Panc1 (cell line): ENCODE measurements at regions not wholly inside any gene's neighbourhood (a gene's known extent, or its start where the extent isn't known, plus 50 kb on each side); places are given as distances from the start of the nearest gene placed in this dataset.

ENCODE experiments used
- ATAC-seq: fragments of 200-7000 bp; cut with Tn5 transposase; 2 replicates; pipeline ENCODE4 v1.9.1; 2020; ENCODE audit warnings: mild to moderate bottlenecking, moderate library complexity
- BruUV-seq: library from RNA; stranded (reverse); fragments of 400-500 nt; replicated peaks from 2 replicates; lab custom pipeline; 2021; lab: Mats Ljungman, UMichigan
- CTCF ChIA-PET: fragments of 300-600 bp; sonication (Branson Sonifier 250); formaldehyde crosslinking; loops from one replicate; lab custom pipeline; 2022; ENCODE audit warnings: antibody characterized with exemption; lab: Charles Lee
- POLR2A ChIA-PET: fragments of 300-600 bp; sonication (Branson Sonifier 250); formaldehyde crosslinking; loops from one replicate; lab custom pipeline; 2022; ENCODE audit warnings: antibody characterized with exemption; lab: Charles Lee
- DNase-seq: peaks from one replicate; pipeline ENCODE4 v3.0.0-alpha.2; 2010; ENCODE audit warnings: low read depth, low spot score
- H3K27ac ChIP-seq: 2 replicates; pipeline ENCODE4 v1.5.1; 2011; ENCODE audit warnings: mild to moderate bottlenecking, low read length, inconsistent platforms
- H3K27me3 ChIP-seq: fragments of 200-500 bp; sonication (Bioruptor generic); 2 replicates; pipeline ENCODE4 v1.6.0; 2014; ENCODE audit warnings: low read length, inconsistent platforms; ENCODE audit not compliant: control insufficient read depth, insufficient read depth
- H3K36me3 ChIP-seq: fragments of 200-500 bp; sonication (Bioruptor generic); 2 replicates; pipeline ENCODE4 v1.5.1; 2014; ENCODE audit warnings: inconsistent platforms, mild to moderate bottlenecking, low read length, moderate library complexity; ENCODE audit not compliant: control insufficient read depth, insufficient read depth
- H3K4me1 ChIP-seq: 2 replicates; pipeline ENCODE4 v1.5.1; 2011; ENCODE audit warnings: inconsistent platforms, mild to moderate bottlenecking, low read length, moderate library complexity; ENCODE audit not compliant: control insufficient read depth, insufficient read depth
- H3K4me3 ChIP-seq, 2 experiments: 2 replicates each; pipeline ENCODE4 v1.5.1; 2011 to 2012; ENCODE audit warnings: low read depth in 2 of 2, low read length in 2 of 2, mild to moderate bottlenecking in 2 of 2, inconsistent platforms in 1 of 2, moderate library complexity in 1 of 2
- H3K9me3 ChIP-seq: fragments of 200-500 bp; sonication (Bioruptor generic); 2 replicates; pipeline ENCODE4 v1.5.1; 2014; ENCODE audit warnings: low read depth, mild to moderate bottlenecking, inconsistent platforms, low read length, moderate library complexity; ENCODE audit not compliant: control insufficient read depth, insufficient read depth
- POLR2AphosphoS5 ChIP-seq: IDR thresholded peaks from 2 replicates; pipeline ENCODE4 v1.6.1; 2012; ENCODE audit warnings: mild to moderate bottlenecking, low read depth, low read length, moderate library complexity
- SIN3A ChIP-seq: IDR thresholded peaks from 2 replicates; pipeline ENCODE4 v1.6.1; 2012; ENCODE audit warnings: low read depth, mild to moderate bottlenecking, low read length, moderate library complexity, borderline replicate concordance; ENCODE audit not compliant: insufficient read depth
- TCF7L2 ChIP-seq: IDR thresholded peaks from 2 replicates; pipeline ENCODE4 v1.6.1; 2011; ENCODE audit warnings: mild to moderate bottlenecking, low read depth, low read length, inconsistent platforms
- in situ Hi-C: cut with HindIII; loops from 2 replicates; pipeline ENCODE4 v1.10.0; 2016; ENCODE audit warnings: low sequenced_read_pairs, low pct_unique_long_range_greater_than_20kb
- intact Hi-C: fragments of 100-400 bp; cut with micrococcal nuclease; formaldehyde crosslinking; loops from one replicate; pipeline ENCODE4 v1.10.0; 2022; ENCODE audit not compliant: unreplicated experiment
- TF ChIP-seq, protein P1 (sequence below): fragments of 450-650 bp; IDR thresholded peaks from 2 replicates; pipeline ENCODE4 v1.5.1; 2017; ENCODE audit warnings: mild to moderate bottlenecking
- TF ChIP-seq, protein P2 (sequence below), 2 experiments: IDR thresholded peaks; 2 replicates each; pipeline ENCODE4 v1.6.1; 2011 to 2012; ENCODE audit warnings: low read depth in 2 of 2, control low read depth in 1 of 2, low read length in 1 of 2, mild to moderate bottlenecking in 1 of 2, moderate library complexity in 1 of 2; ENCODE audit not compliant: insufficient read depth in 1 of 2

DNA sequence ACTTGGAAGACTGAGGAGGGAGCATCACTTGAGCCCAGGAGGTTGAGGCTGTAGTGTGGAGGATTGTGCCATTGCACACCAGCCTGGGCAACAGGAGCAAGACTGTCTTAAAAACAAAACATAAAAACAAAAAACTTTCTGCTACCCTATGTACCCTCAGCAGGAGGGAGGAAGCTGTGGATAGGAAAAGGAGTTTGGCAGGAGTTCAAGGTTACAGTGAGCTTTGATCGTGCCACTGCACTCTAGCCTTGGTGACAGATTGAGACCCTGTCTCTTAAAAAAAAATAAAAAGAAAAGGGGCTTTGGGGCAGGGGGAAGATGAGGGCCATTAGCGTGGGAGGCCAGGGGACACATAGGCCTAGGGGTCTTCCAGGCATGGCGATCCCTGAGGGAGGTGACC, 135.7 kb downstream of the DHX35 start:
- in situ Hi-C loops (no loop called here), intact Hi-C loops (no loop called here)
- POLR2A ChIA-PET = no interaction called here
- Histone ChIP-seq H3K4me3 (no peak overlapping the region), H3K27me3 (no peaks in the 10 kb centered on the region), H3K27ac (no peak overlapping the region), H3K9me3 (no peaks in the 10 kb centered on the region), H3K36me3 (no peaks in the 10 kb centered on the region), H3K4me1 (no peaks in the 10 kb centered on the region)
- ATAC-seq = no peak
- CTCF ChIA-PET = no interaction called here
- DNase-seq = no peak
- no TSS peak for BruUV-seq
- TF ChIP-seq SIN3A (no peak), POLR2AphosphoS5 (no peak), TCF7L2 (no peak)
- TF ChIP-seq, protein P1, sequence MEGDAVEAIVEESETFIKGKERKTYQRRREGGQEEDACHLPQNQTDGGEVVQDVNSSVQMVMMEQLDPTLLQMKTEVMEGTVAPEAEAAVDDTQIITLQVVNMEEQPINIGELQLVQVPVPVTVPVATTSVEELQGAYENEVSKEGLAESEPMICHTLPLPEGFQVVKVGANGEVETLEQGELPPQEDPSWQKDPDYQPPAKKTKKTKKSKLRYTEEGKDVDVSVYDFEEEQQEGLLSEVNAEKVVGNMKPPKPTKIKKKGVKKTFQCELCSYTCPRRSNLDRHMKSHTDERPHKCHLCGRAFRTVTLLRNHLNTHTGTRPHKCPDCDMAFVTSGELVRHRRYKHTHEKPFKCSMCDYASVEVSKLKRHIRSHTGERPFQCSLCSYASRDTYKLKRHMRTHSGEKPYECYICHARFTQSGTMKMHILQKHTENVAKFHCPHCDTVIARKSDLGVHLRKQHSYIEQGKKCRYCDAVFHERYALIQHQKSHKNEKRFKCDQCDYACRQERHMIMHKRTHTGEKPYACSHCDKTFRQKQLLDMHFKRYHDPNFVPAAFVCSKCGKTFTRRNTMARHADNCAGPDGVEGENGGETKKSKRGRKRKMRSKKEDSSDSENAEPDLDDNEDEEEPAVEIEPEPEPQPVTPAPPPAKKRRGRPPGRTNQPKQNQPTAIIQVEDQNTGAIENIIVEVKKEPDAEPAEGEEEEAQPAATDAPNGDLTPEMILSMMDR = no peak
- TF ChIP-seq, protein P2, sequence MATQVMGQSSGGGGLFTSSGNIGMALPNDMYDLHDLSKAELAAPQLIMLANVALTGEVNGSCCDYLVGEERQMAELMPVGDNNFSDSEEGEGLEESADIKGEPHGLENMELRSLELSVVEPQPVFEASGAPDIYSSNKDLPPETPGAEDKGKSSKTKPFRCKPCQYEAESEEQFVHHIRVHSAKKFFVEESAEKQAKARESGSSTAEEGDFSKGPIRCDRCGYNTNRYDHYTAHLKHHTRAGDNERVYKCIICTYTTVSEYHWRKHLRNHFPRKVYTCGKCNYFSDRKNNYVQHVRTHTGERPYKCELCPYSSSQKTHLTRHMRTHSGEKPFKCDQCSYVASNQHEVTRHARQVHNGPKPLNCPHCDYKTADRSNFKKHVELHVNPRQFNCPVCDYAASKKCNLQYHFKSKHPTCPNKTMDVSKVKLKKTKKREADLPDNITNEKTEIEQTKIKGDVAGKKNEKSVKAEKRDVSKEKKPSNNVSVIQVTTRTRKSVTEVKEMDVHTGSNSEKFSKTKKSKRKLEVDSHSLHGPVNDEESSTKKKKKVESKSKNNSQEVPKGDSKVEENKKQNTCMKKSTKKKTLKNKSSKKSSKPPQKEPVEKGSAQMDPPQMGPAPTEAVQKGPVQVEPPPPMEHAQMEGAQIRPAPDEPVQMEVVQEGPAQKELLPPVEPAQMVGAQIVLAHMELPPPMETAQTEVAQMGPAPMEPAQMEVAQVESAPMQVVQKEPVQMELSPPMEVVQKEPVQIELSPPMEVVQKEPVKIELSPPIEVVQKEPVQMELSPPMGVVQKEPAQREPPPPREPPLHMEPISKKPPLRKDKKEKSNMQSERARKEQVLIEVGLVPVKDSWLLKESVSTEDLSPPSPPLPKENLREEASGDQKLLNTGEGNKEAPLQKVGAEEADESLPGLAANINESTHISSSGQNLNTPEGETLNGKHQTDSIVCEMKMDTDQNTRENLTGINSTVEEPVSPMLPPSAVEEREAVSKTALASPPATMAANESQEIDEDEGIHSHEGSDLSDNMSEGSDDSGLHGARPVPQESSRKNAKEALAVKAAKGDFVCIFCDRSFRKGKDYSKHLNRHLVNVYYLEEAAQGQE (IDR thresholded peaks at IDR 0.05; ENCODE audit: insufficient read depth in 1 of 2, low read depth in 2 of 2, low read length in 1 of 2) = no peak

GRCh38 chr20:39095870-39096269, 133.7 kb downstream of the DHX35 start:
- H3K36me3 ChIP-seq = no peaks in the 10 kb centered on the region
- ATAC-seq (no peak), DNase-seq (no peak)
- intact Hi-C loops (no loop called here), in situ Hi-C loops (no loop called here)
- no peak overlapping the region for H3K27ac ChIP-seq
- no peak overlapping the region for H3K4me3 ChIP-seq
- H3K9me3 ChIP-seq = no peaks in the 10 kb centered on the region
- no peak for TF ChIP-seq SIN3A
- no peak for TF ChIP-seq TCF7L2
- TF ChIP-seq, protein P2 (IDR thresholded peaks at IDR 0.05; ENCODE audit: insufficient read depth in 1 of 2, low read depth in 2 of 2, low read length in 1 of 2) = no peak
- CTCF ChIA-PET = no interaction called here
- POLR2A ChIA-PET = no interaction called here
- no peaks in the 10 kb centered on the region for H3K27me3 ChIP-seq
- H3K4me1 ChIP-seq = no peaks in the 10 kb centered on the region
- no TSS peak for BruUV-seq
